GM18507 (cell line): ENCODE measurements at regions not wholly inside any gene's neighbourhood (a gene's known extent, or its start where the extent isn't known, plus 50 kb on each side); places are given as distances from the start of the nearest gene placed in this dataset.
"Not testable (repeated sequence)": the region's sequence is repeated elsewhere in the genome, so short reads cannot be mapped to it uniquely, and the experiment has no call there.

Experiments used
- DNase-seq: peaks from one replicate; pipeline ENCODE4 v3.0.0; 2011; ENCODE audit warnings: low read depth; ENCODE audit not compliant: insufficient read length; ENCODE audit errors: extremely low spot score
- FAIRE-seq: peaks from 2 replicates; lab custom pipeline; 2011; peaks lifted over from hg19 to GRCh38; lab: Jason Lieb, UNC

DNA sequence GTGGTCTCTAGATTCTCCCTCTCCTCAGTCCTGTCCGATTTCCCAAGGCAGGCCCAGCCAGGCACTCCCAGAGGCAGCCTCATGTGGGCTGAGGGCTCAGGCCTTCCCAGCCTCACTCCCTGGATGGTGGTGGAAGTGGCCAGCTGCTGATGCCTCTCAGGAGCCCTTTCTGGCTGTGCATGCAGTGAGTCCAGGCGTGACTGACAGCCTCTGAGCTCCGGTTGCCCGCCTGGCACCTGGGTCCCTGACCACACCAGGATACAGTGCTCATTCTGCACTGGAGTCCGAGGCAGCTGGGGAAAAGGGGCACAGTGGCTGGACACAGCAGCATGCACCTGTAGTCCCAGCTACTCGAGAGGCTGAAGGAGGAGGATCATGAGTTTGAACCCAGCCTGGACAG is 132.6 kb downstream of the CUL2 start:
- no peak for FAIRE-seq

DNA sequence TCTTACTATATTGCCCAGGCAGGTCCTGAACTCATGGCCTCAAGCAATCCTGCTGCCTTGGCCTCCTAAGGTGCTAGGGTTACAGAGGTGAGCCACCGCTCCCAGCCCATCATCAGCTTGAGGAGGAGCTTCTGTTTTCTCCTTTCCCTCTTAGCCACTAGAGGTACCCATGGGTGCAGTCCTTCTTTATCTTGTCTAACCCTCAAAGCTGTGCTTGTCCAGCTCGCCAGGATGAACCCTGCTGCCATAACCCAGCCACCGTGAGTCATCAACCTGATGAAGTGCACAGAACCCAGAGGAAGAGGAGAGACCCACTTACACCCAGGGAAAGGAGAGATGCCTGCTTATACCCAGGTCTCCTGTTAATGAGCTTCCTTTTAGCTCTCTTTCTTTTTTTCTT is 133.4 kb downstream of the CUL2 start:
- no peak for DNase-seq
- FAIRE-seq, result no peak

More for the DNA sequence above, 132.6 kb downstream of the CUL2 start:
- DNase-seq, result no peak

DNA sequence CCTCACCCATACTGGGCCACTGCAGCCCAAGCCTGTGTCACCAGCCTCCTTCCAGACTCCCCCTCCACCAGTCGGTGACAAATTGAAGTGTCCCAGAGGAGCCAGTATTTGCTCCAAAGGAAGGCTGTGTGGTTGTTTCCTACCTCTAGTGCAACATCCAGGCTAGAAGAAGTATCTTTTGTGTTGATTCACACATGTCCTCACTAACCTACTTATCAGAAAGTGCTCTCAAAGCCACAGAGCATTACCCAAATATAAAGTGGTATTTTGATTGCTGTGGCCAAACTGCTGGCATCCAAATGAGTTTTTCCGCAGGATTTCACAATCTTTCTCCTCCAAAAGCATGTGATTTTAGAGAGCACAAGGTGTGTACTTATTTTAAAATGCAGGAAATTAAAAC is 134.8 kb downstream of the CUL2 start:
- DNase-seq (no peak), FAIRE-seq (no peak)

DNA sequence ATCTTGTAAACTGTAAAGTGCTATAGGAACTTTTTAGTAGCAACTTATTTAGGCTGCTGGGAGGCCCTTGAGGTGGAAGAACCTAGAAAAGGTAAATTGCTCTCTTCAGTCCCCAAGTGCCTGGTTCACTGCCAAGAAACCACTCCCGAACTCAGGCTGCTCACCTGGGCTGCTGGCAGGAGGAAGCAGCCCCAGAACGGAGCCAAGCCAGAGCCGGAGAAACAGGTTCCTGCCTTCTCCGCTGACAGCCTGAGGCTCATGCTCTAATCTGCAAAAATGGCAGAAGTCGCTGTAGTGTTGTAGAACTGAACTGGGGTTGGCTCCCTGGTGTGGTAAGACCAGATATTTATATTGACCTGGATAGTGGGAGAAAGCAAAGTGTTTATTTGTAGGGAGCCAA is 136.0 kb downstream of the CUL2 start:
- DNase-seq (no peak), FAIRE-seq (no peak)

- DNase-seq, FAIRE-seq: not testable (repeated sequence)
Observed at GRCh38 chr10:34951263-34951887, 136.3 kb upstream of the PARD3 start.

GRCh38 chr10:34945951-34946522 is 130.9 kb upstream of the PARD3 start:
- FAIRE-seq, DNase-seq: not testable (repeated sequence)

DNA sequence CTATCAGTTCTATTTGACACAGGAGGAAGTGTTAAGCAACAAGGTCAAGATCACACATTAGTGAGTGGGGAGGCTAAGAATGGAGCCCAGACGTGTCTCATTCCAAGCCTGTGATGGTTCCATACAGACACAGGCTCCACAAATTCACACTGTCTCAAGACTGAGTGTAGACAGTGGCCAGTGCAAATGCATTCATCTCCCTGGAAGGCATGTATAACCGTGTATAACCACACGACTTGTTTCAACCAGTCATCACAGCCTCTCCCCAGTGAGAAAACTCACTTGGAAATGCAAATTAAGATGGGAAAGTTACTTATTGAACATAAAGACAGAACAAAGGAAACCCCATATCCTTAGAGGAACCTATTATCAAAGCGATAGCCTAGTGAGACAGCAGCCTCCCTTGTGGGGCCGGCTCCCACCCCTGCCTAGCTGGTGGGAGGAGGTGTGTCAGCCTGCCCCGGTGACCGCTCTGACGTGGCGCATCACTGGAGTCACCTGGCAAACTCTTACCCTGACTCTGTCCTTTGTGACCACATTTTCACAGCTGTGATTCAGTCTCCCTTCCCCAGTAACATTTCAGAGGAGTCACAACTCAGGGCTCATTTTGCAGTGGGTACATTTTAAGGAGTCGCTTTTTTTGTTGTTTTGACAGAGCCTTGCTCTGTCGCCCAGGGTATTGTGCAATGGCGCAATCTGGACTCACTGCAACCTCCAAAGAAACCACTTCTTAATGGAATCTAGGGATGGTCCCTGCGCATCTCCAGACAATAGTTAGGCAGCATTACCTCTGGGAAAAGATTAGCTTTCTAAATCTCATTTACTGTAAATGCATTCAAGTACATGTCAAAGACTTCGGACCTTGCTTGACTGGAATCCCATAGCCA is 126.6 kb upstream of the PARD3 start:
- FAIRE-seq (no peak), DNase-seq (no peak)

DNA sequence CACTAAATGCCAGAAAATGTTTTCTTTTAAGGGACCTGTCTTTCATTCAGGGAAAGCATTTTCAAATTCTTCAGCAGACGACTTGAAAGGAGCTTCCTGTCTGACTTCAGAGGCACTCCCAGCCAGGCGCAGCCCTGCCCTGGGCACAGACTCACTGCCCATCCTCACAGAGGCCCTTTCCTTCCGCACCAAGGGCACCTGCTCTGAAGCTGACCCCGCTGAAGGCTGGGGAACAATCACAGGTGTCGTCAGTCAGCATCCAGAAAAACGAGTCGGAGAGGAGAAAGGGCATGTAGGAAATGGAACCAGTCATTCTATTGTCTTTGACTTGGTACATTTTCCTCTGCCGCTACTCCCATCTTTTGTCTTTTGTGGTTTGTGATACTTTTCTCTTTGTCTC is 125.3 kb upstream of the PARD3 start:
- DNase-seq (no peak), FAIRE-seq (no peak)

GRCh38 chr10:34938399-34938670 is 123.2 kb upstream of the PARD3 start:
- DNase-seq (no peak), FAIRE-seq (no peak)

GRCh38 chr10:34937643-34938398 is 122.7 kb upstream of the PARD3 start:
- DNase-seq, FAIRE-seq: not testable (repeated sequence)

- DNase-seq, result no peak
- no peak for FAIRE-seq
Observed at GRCh38 chr10:34936061-34936460, 121.0 kb upstream of the PARD3 start.

- no peak for DNase-seq
- FAIRE-seq, result no peak
Observed at GRCh38 chr10:34933676-34934075, 118.6 kb upstream of the PARD3 start.

DNA sequence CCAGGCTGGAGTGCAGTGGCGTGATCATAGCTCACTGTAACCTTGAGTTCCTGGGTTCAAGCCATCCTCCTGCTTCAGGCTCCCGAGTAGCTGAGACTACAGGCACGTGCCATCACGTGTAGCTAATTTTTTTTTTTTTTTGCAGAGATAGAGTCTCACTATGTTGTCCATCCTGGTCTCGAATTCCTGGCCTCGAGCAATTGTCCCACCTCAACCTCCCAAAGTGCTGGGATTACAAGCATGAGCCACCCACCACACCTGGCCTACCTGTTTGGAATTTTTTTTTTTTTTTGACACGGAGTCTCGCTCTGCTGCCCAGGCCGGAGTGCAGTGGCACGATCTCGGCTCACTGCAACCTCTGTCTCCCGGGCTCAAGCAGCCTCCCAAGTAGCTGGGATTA is 117.1 kb upstream of the PARD3 start:
- no peak for FAIRE-seq
- no peak for DNase-seq

- DNase-seq (no peak), FAIRE-seq (no peak)
Observed at GRCh38 chr10:34931216-34931615, 116.1 kb upstream of the PARD3 start.

DNA sequence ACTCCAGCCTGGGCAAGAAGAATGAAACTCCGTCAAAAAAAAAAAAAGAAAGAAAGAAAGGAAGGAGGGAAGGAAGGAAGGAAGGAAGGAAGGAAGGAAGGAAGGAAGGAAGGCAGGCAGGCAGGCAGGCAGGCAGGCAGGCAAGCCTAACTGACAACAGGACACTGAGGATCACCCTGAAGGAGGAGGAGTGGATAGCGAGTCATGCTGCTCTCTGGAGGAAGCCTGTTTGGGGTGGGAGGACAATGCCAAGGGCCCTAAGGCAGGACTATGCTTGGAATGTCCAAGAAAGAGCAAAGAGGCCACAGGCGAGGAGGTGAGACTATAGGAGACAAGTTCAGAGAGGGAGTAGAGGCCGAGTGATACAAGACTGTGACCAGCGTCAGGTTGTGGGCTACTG is 107.0 kb upstream of the PARD3 start:
- FAIRE-seq (no peak), DNase-seq (no peak)

GRCh38 chr10:34920578-34920977 is 105.5 kb upstream of the PARD3 start:
- no peak for FAIRE-seq
- DNase-seq, result no peak

GRCh38 chr10:34918776-34919315 is 103.8 kb upstream of the PARD3 start:
- FAIRE-seq, result no peak
- DNase-seq, result no peak

GRCh38 chr10:34918060-34918775 is 103.1 kb upstream of the PARD3 start:
- FAIRE-seq (no peak), DNase-seq (no peak)

GRCh38 chr10:34916314-34916713 is 101.2 kb upstream of the PARD3 start:
- peak; percentile 12 for FAIRE-seq
- DNase-seq, result no peak
